NCI-H2196 (cell line): ENCODE measurements at regions not wholly inside any gene's neighbourhood (a gene's known extent, or its start where the extent isn't known, plus 50 kb on each side); places are given as distances from the start of the nearest gene placed in this dataset.

ENCODE experiments used
- DNase-seq: peaks from one replicate; lab custom pipeline; 2025; ENCODE audit not compliant: unreplicated experiment; lab: John Stamatoyannopoulos, UW

DNA sequence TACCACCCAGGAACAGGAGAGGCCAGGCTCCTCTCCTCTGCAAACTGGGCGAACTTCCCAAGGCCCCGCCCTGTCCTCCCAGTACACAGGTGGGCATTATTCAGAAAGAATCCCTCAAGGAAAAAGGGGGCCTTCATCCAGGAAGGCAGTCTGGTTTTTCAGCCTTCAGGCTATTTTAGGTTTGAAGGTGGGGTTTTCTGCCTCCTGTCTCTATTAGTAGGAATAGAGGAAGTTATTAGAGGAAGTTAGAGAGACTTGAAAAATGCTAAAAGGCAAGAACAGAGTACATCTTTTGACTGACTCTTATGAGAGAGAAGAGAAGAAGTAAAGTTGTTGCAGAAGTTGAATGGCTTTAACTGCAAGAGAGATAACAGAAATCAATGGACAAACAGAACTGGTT is 250.9 kb upstream of the SORCS1 start:
- no peak for DNase-seq

DNA sequence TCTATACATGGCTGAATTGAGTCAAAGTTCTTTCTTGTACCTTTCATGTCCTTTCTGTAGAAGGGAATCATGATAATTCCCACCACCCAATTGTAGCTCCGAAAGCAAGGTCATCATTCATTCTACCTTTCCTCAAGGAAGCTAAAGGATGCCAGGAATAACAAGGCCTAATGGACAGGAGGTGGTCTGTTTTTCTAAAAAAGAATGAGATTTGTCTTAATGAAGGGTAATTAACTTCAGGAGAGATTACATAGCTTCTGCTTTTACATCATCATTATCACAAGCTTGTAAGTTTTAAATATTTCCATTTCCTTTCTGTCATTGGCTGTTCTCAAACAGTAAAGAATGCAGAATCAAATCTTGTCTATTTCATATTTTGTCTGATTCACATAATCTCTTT is 249.5 kb upstream of the SORCS1 start:
- no peak for DNase-seq

DNA sequence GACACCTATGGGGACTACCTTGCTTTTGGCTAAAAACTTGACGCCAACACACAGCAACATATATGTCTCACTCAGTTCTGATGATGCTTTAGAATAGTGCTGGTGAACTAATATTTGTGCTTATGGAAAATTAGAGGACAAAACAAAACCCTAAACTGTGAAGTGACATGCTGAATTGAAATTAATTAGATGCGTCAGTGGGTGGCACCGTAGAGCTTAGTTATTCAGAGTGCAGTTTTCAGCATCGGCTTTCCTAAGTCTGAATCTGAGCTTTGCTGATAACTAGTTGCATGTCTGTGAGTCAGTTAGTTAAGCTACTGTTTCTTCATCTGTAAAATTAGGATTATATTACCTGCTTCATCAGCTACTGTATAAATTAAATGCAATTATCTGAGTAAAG is 245.0 kb upstream of the SORCS1 start:
- DNase-seq, result no peak

DNA sequence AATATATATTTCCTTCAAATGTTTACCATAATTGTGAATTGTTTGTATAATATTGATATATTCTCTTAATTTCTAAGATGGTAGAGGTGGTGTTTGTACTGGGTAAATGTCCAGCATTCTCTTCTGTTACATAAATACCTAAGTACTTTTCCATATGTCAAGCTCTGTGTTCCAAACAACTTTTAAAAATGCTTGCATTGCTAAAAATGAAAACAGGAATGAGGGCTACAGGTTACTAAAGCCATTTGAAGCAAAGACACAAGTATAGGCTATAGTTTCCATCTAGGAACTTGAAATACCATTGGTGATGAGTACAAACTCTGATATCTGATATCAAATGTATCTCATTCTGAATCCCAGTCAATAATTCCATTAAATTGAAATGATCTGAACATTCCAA is 233.6 kb upstream of the SORCS1 start:
- no peak for DNase-seq

DNA sequence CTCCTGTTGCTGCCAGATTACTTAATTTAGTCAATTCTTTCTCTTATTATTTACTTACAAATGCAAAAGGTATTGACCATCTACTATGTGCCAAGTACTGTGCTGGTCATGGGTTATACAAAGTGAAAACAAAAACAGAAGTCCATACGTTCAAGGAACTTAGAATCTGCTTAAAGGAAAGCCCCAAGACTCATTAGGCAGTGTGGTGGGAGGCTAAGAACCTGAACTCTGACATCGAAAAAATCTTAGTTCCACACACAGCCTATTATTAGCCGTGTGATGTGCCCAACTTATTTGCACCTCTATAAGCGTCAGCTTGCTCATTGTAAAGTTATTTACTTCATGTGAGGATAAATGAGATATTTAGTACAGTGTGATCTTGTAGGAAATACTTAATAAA is 227.4 kb upstream of the SORCS1 start:
- no peak for DNase-seq

DNA sequence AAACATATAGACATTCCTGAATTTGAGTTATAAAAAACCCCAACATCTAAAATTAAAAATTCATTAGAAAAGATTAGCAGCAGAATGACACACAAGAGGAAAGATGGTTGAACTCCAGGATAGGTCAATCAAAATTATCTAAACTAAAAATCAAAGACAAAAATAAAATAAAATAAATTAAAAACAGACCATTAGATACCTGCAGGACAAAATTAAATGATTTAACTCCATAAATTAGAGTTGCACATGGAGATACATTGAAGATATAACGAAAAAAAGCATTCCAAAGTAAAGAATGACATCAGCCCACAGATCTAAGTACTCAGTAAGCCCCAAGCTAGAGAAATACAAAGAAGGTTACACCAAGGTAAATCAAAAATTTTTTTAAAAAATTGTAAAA is 226.1 kb upstream of the SORCS1 start:
- DNase-seq, result no peak

DNA sequence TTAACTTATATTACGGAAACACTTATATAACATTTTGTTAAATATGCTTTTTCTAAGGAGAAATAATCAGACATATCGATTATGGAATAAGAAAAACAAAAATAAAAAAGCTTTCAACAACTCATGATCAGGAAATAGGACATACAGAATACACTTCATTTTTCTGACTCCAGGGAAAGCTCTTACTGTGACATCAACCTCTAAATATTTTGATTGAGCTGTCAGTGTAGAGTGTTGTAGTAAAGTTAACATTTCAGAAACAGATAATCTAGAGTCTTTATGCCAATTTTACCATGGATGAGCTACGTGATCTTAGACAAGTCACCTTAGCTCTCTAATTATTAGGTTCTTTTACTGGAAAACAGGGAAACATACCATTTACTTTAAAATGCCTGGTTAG is 218.9 kb upstream of the SORCS1 start:
- DNase-seq, result no peak

DNA sequence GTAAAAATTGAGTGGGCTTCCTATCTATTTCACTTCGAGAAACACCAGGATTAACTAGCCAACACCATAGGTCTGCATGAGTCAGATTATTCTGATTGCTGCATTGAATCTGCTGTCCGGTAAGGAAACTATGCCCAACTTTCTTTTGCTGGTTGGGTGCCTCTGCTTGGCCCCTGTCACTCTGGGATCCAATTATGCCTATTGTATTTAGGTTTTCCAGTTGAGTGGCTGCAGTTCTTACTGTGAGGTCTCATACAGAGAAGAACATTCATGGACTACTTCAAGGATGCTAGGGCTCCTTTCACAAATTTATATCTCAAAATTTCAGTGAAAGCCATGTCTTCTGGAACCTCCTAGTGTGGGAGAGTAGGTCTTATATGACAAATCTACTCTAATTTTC is 215.1 kb upstream of the SORCS1 start:
- no peak for DNase-seq

DNA sequence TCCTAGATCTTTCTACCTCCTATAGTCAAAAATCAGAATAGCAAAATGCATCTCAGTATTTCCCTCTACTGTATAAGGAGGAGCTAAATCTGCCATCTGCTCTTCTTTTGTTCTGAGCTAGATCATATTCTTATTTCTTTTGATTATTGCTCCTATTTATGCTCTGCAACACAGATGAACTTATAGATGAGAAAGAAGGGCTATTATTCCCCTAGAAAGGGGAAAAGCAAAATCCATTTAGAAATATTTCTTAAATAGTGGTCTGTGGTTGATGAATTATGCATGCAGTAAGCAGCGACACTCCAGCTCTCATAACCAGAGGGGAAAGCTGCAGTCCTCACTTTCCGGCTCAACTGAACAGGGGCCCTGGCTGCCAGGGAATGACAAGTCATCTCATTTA is 207.3 kb upstream of the SORCS1 start:
- DNase-seq, result no peak

DNA sequence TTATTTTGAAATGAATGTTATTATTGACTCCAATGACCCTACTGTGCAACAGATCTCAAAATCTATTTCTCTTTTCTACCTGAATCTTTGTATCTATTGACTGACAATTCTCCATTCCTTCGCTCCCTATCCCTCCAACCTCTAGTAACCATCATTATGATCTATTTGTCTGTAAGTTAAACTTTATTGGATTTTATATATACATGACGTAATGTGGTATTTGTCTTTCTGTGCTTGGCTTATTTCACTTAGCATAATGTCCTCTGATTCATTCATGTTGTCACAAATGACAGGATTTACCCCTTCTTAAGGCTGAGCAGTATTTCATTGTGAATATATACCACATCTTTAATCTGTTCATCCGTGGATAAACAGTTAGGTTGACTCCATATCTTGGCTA is 200.4 kb upstream of the SORCS1 start:
- DNase-seq, result no peak

DNA sequence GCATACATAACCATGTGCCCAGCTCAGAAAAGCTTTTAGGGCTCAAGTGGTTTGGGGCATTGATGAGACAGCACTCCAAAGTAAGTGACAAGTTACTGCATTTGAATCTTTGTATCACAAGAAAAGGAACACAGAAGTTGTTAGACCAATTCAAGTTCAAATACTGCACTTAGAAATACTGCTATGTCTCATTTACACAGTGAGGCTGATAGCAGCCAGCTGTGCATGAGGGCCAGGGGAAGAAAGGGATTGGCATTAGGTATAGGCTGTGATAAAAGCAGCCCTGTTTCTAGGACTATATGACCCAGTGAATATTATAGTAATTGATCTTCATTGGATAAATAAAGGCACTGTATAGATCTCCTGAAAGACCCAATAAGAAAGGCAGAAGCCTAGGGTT is 197.8 kb upstream of the SORCS1 start:
- no peak for DNase-seq

DNA sequence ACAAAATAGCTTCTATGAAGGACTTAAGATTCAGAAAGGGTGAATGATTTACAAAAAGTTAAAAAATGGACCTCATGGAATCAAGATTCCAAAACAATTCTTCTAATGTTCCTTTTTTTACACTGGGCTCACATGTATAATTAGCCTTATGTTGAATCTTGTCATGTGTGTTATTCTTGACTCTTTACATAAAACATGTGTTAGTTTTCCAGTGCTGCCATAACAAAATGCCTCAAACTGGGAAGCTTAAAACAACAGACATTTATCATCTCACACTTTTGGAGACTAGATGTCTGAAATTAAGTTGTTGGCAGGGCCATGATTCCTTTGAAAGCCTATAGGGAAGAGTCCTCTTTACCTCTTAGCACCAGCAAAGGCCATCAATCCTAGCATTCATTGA is 192.5 kb upstream of the SORCS1 start:
- DNase-seq, result no peak

DNA sequence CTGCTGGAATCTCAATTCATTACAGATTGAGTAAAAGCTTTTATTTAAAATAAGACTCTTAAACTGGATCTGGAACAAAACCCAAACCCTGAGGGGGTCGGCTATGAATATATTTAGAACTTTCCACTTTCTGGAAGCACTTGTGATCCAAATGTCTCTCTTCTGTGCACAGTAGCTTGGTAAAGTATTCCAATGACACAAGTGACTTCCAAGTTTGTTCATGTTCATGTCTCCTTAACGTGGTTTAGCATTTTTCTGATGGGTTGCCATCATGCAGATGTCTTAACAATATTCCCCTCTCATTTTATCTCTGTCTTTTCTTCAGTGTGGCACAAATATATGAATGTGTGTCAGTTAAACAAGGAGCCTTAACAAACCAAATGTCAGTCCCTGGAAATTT is 191.9 kb upstream of the SORCS1 start:
- DNase-seq, result no peak

DNA sequence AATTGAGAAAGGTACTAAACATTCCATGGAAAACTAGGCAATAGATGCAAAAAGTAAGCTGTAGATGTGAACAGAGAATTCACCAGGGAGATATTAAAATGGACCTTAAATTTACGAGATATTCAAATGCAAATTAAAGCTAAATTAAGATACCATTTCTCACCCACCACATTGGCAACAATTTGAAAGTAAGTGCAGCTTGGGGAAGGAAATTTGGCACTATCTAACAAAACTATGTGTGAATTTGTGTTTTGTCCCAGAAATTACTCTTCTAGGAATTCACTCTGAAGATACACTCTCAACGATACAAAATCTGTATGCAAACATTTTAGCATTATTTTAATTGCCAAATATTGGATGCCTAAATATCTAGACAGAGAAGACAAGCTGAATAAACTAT is 178.2 kb upstream of the SORCS1 start:
- no peak for DNase-seq

DNA sequence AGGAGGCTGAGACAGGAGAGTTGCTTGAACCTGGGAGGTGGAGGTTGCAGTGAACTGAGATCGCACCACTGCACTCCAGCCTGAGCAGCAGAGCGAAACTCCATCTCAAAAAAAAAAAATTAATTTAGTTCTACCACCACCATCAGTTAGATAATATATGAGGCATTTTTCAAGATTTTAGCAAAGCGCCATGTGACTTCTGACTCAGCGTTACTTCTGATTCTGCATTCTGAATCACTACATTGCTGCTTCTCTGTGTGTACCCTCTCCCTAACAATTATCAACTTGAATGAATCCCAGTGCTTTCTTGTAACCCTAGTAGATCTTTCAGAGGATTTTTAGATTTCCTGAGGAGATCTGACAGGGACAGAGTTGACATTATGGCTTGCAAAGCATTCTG is 176.8 kb upstream of the SORCS1 start:
- no peak for DNase-seq

DNA sequence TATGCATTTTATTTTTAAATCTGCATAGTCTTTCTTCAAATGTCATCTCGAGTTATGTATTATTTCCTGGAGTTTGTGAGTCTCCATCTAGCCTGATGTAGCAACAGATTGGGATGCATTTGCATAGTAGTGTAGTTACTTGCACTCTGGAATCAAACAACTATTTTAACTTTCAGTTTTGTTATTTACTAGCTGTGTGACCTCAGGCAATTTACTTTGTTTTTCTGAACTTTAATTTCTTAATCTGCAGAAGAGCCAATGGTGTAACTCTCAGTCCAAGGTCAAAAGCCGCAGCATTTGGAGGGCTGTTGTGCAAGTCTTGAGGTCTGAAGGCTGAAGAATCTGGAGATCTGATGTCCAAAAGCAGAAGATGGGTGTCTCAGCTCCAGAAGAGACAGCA is 175.8 kb upstream of the SORCS1 start:
- no peak for DNase-seq

DNA sequence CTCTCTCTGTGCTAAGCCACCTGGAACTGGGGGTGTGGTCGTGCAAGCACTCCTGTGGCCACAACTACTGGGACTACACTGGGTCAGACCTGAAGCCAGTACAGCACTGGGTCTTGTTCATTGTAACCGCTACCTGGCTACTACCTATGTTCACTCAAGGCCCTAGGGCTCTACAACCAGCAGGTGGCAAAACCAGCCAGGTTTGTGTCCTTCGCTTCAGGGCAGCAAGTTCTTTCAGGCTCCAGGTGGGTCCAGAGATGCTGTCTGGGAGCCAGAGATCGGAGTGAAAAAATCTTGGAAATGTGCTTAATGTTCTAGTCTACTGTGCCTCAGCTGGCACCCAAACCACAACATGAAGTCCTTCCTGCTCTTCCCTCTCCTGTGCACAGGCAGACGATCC is 171.6 kb upstream of the SORCS1 start:
- DNase-seq, result no peak

DNA sequence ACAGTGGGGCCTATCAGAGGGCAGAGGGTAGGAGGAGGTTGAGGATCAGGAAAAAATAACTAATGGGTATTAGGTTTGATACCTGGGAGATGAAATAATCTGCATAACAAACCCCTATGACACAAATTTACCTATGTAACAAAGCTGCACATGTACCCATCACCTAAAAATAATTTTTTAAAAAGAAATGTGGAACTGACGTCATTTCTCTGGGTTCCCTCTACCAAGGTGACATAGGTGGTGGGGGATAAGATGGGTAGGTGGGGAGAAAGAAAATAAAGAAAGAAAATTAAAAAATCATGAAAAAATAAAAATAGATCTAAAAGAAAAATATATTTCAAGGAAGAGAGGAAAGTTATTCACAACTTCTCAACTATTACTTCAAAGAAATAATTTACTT is 153.1 kb upstream of the SORCS1 start:
- DNase-seq, result no peak

DNA sequence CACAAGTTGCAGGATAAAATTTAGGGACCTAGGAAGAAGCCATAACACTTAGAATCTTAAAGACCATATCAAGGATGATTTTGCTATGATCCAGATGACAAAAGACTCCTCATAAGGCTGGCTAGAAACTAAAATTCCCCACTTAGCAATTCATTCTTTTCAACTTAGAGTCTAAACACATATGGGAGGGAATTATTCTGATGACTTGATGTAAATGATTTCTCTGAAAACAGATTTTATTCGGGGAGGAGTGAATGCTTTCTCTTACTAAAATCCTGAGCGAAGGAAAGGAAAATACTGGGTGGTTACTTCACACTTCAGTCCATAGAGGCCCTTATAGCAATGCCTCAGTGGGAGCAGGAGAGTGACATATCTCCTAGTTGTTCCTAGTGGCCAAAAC is 138.7 kb upstream of the SORCS1 start:
- DNase-seq, result no peak

DNA sequence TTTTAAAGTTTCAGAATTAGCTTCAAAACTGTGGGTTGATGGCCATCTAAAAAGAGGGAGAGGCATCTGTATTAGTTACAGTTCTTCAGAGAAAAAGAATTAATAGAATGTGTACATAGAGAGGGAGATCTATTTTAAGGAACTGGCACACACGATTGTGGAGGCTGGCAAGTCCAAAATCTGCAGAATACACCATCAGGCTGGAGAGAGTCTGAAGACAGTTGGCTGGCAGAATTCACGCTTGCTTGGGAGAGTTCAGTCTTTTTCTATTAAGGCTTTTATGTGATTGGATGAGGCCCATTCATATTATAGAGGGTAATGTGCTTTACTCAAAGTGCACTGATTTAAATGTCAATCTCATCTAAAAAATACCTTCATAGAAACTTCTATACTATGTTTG is 135.1 kb upstream of the SORCS1 start:
- no peak for DNase-seq

DNA sequence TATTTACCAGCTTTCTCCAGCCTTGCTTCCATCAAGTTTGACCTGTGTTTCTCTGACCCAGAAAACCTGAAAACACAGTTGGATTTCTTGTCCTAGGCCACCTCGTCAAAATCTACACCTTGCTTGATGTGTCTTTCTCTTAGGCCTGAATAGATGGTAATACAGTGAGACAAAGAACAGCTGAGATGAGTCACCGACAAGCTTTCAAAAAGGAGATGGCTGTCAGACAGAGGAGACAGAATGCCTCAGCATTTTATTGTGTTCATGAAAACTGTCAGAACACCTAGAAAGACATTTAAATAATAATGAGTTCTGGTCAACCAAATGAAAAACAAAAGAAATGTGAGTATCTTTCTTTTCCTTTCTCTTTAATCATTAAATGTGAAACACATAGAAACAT is 119.7 kb upstream of the SORCS1 start:
- no peak for DNase-seq

DNA sequence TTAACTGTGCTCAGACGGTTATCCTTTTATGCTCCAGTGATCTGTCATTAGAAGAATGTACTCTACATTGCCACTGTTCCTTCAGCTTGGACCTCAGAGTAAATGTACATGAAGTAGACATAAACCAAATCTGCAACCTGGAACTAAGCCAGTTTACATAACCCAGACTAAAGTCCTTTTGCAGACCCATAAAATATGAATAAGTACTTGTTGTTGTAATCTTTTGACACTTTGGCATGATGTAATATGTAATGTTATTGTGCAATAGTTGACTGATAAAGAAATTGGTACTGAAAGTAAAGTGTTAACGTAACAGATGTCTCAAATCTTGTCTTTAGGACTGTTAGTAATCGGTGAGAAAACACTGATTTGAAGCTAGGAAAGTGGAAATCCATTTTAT is 115.8 kb upstream of the SORCS1 start:
- no peak for DNase-seq

DNA sequence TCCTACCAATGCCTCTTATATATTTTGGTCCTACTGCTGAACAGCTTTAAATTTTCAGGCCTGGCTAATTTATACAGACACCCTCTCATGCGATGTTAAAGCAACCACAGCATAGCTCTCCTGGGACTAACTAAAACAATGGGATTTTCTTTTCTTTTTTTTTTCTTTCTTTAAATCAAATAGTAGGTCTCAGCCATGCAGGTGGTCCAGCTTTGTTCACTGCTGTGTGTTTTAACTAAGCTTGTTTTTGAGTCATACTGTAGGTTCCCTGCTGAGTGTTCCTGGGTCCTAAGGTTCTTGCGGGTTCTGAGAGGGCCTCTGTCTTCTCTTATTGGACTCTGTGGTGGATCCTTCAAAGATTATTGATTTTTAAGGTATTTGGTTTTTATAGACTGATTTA is 113.1 kb upstream of the SORCS1 start:
- no peak for DNase-seq

DNA sequence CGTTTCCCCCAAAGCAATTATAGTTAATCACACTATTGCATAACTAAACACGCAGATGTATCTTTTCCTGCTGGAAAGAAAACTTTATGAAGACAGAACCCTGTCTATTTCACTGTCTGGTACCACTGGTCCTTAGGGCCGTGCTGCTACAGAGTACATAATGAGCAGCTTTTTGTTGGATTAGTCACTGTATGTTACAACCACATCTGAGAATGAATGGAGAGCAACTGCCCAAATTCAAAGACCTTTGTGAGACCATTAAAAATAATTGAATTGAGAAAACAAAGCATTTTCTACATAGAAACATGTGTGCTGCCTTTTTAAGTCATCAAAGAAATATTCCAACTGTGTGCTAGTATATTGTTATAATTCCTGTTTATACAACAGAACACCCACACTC is 111.3 kb upstream of the SORCS1 start:
- no peak for DNase-seq
